ENCODE measurements at regions not wholly inside any gene's neighbourhood (a gene's known extent, or its start where the extent isn't known, plus 50 kb on each side); places are given as distances from the start of the nearest gene placed in this dataset.

DNA sequence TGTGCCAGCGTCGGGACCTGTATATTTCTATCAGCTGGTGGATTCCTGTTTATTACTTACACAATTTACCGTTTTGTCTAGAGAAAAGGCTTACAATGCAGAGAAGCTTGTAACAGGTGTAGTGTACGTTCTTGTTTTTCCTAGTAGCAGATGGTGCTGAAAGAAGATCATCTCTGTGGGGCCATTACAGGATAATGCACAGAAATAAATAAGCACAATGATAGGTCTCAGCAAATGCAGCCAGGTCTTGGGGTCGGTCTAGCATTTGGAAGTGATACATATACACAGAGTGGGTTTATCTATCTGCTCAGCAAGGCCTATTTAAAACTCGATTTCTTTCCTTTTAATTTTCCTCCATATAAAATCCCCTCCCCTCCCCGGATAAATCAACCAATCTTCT lies 180.9 kb upstream of the LCORL start:
- TF ChIP-seq MAX (IDR thresholded peaks at IDR 0.05; ENCODE audit: low read depth): no peak
- TF ChIP-seq POLR2AphosphoS5 (IDR thresholded peaks at IDR 0.05; ENCODE audit: low read depth, low read length): no peak
- TF ChIP-seq CTCF (IDR thresholded peaks at IDR 0.05): no peak
- TF ChIP-seq SMC3 (IDR thresholded peaks at IDR 0.05; ENCODE audit: low read depth, low read length): no peak
- TF ChIP-seq FOXJ3 (CRISPR knock-in tag; IDR thresholded peaks at IDR 0.05): no peak
- TF ChIP-seq, protein P1, sequence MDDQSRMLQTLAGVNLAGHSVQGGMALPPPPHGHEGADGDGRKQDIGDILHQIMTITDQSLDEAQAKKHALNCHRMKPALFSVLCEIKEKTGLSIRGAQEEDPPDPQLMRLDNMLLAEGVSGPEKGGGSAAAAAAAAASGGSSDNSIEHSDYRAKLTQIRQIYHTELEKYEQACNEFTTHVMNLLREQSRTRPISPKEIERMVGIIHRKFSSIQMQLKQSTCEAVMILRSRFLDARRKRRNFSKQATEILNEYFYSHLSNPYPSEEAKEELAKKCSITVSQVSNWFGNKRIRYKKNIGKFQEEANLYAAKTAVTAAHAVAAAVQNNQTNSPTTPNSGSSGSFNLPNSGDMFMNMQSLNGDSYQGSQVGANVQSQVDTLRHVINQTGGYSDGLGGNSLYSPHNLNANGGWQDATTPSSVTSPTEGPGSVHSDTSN (IDR thresholded peaks at IDR 0.05): no peak
- no peak for TF ChIP-seq USF2 (IDR thresholded peaks at IDR 0.05; ENCODE audit: borderline replicate concordance, low read depth, low read length)
- no peak for TF ChIP-seq FOSL2 (IDR thresholded peaks at IDR 0.05; ENCODE audit: borderline replicate concordance, low read depth)
- no peak for TF ChIP-seq MEF2A (IDR thresholded peaks at IDR 0.05; ENCODE audit: borderline replicate concordance, low read depth)

Data from SK-N-SH (cell line).